IPS-15b (cell line): ENCODE measurements at regions not wholly inside any gene's neighbourhood (a gene's known extent, or its start where the extent isn't known, plus 50 kb on each side); places are given as distances from the start of the nearest gene placed in this dataset.
"Not testable (repeated sequence)": the region's sequence is repeated elsewhere in the genome, so short reads cannot be mapped to it uniquely, and the experiment has no call there.

Source experiments
- H3K27me3 ChIP-seq: one replicate; pipeline ENCODE4 v1.6.1; 2013; ENCODE audit warnings: low read length; ENCODE audit not compliant: control insufficient read depth, insufficient read depth
- H3K36me3 ChIP-seq: one replicate; pipeline ENCODE4 v1.6.1; 2013; ENCODE audit warnings: low read length; ENCODE audit not compliant: control insufficient read depth, insufficient read depth
- H3K4me1 ChIP-seq: one replicate; pipeline ENCODE4 v1.6.1; 2013; ENCODE audit warnings: mild to moderate bottlenecking, low read length; ENCODE audit not compliant: control insufficient read depth, insufficient read depth
- H3K4me3 ChIP-seq: one replicate; pipeline ENCODE4 v1.5.1; 2013; ENCODE audit warnings: low read depth, low read length
- H3K9ac ChIP-seq: one replicate; pipeline ENCODE4 v1.6.1; 2013; ENCODE audit warnings: low read depth, mild to moderate bottlenecking, low read length
- H3K9me3 ChIP-seq: one replicate; pipeline ENCODE4 v1.6.1; 2013; ENCODE audit warnings: mild to moderate bottlenecking, low read length; ENCODE audit not compliant: control insufficient read depth, insufficient read depth

- Histone ChIP-seq H3K9me3 (no peaks in the 10 kb centered on the region), H3K4me1 (no peaks in the 10 kb centered on the region), H3K9ac (no peak overlapping the region), H3K36me3 (no peaks in the 10 kb centered on the region), H3K4me3 (no peak overlapping the region), H3K27me3 (no peaks in the 10 kb centered on the region)
Observed at GRCh38 chr15:81930582-81931369, 115.0 kb downstream of the MEX3B start.

GRCh38 chr15:81929557-81929956 lies 116.3 kb downstream of the MEX3B start:
- H3K9me3 ChIP-seq, result no peaks in the 10 kb centered on the region
- no peaks in the 10 kb centered on the region for H3K4me1 ChIP-seq
- no peaks in the 10 kb centered on the region for H3K36me3 ChIP-seq
- H3K9ac ChIP-seq, result no peak overlapping the region
- H3K27me3 ChIP-seq, result no peaks in the 10 kb centered on the region
- H3K4me3 ChIP-seq, result no peak overlapping the region

GRCh38 chr15:81926981-81927380 lies 118.8 kb downstream of the MEX3B start:
- H3K4me1 ChIP-seq, result no peaks in the 10 kb centered on the region
- H3K4me3 ChIP-seq, result no peak overlapping the region
- H3K27me3 ChIP-seq, result no peaks in the 10 kb centered on the region
- no peaks in the 10 kb centered on the region for H3K36me3 ChIP-seq
- H3K9me3 ChIP-seq, result no peaks in the 10 kb centered on the region
- no peak overlapping the region for H3K9ac ChIP-seq

GRCh38 chr15:81924729-81925128 lies 121.1 kb downstream of the MEX3B start:
- H3K9ac ChIP-seq, result no peak overlapping the region
- no peaks in the 10 kb centered on the region for H3K4me1 ChIP-seq
- H3K4me3 ChIP-seq, result no peak overlapping the region
- H3K36me3 ChIP-seq, result no peaks in the 10 kb centered on the region
- peaks cover 8% of the 10 kb centered on the region for H3K9me3 ChIP-seq
- no peaks in the 10 kb centered on the region for H3K27me3 ChIP-seq

- Histone ChIP-seq H3K9me3 (peaks cover 12% of the 10 kb centered on the region), H3K9ac (no peak overlapping the region), H3K4me3 (no peak overlapping the region), H3K27me3 (no peaks in the 10 kb centered on the region), H3K36me3 (peaks cover 2% of the 10 kb centered on the region), H3K4me1 (no peaks in the 10 kb centered on the region)
Observed at GRCh38 chr15:81923561-81924350, 122.1 kb downstream of the MEX3B start.

- Histone ChIP-seq H3K4me1 (no peaks in the 10 kb centered on the region), H3K27me3 (no peaks in the 10 kb centered on the region), H3K9me3 (peaks cover 15% of the 10 kb centered on the region), H3K9ac (no peak overlapping the region), H3K36me3 (peaks cover 2% of the 10 kb centered on the region), H3K4me3 (no peak overlapping the region)
Observed at GRCh38 chr15:81922143-81922542, 123.7 kb downstream of the MEX3B start.

- Histone ChIP-seq H3K4me3 (no peak overlapping the region), H3K9me3 (peaks cover 15% of the 10 kb centered on the region), H3K36me3 (peaks cover 2% of the 10 kb centered on the region), H3K4me1 (no peaks in the 10 kb centered on the region), H3K27me3 (no peaks in the 10 kb centered on the region), H3K9ac (no peak overlapping the region)
Observed at GRCh38 chr15:81921163-81921562, 124.7 kb downstream of the MEX3B start.

GRCh38 chr15:81918767-81919166 lies 127.1 kb downstream of the MEX3B start:
- not testable (repeated sequence) for H3K4me3 ChIP-seq, H3K4me1 ChIP-seq, H3K9ac ChIP-seq, H3K27me3 ChIP-seq, H3K36me3 ChIP-seq
- H3K9me3 ChIP-seq, result peaks cover 15% of the 10 kb centered on the region

GRCh38 chr15:81916451-81916850 lies 129.4 kb downstream of the MEX3B start:
- Histone ChIP-seq H3K27me3 (no peaks in the 10 kb centered on the region), H3K4me3 (no peak overlapping the region), H3K9me3 (peaks cover 15% of the 10 kb centered on the region), H3K9ac (no peak overlapping the region), H3K36me3 (peaks cover 2% of the 10 kb centered on the region), H3K4me1 (no peaks in the 10 kb centered on the region)

GRCh38 chr15:81915990-81916389 lies 129.8 kb downstream of the MEX3B start:
- Histone ChIP-seq H3K9me3 (peaks cover 15% of the 10 kb centered on the region), H3K9ac (no peak overlapping the region), H3K4me1 (no peaks in the 10 kb centered on the region), H3K4me3 (no peak overlapping the region), H3K36me3 (peaks cover 2% of the 10 kb centered on the region), H3K27me3 (no peaks in the 10 kb centered on the region)

GRCh38 chr15:81914734-81915256 lies 131.0 kb downstream of the MEX3B start:
- Histone ChIP-seq H3K36me3 (peaks cover 2% of the 10 kb centered on the region), H3K4me1 (no peaks in the 10 kb centered on the region), H3K27me3 (no peaks in the 10 kb centered on the region), H3K9ac (no peak overlapping the region), H3K4me3 (no peak overlapping the region), H3K9me3 (peaks cover 7% of the 10 kb centered on the region)

GRCh38 chr15:81914333-81914732 lies 131.5 kb downstream of the MEX3B start:
- Histone ChIP-seq H3K9me3 (peaks cover 7% of the 10 kb centered on the region), H3K9ac (no peak overlapping the region), H3K4me1 (peaks cover 2% of the 10 kb centered on the region), H3K36me3 (peaks cover 2% of the 10 kb centered on the region), H3K27me3 (no peaks in the 10 kb centered on the region), H3K4me3 (no peak overlapping the region)
